GM23338 (cell line): ENCODE measurements at regions not wholly inside any gene's neighbourhood (a gene's known extent, or its start where the extent isn't known, plus 50 kb on each side); places are given as distances from the start of the nearest gene placed in this dataset.
A peak's percentile ranks its signal among the peaks of the same experiment; 100 is the strongest.
"Not testable (repeated sequence)": the region's sequence is repeated elsewhere in the genome, so short reads cannot be mapped to it uniquely, and the experiment has no call there.

Experiments used
- ATAC-seq: fragments of 200-7000 bp; cut with Tn5 transposase; 3 replicates; pipeline ENCODE4 v1.9.1; 2020
- DNase-seq: peaks from one replicate; pipeline ENCODE4 v3.0.0-alpha.2; 2015; ENCODE audit warnings: low spot score
- H2AFZ ChIP-seq: fragments of 200-600 bp; sonication (generic); 2 replicates; pipeline ENCODE4 v1.8.0; 2016; ENCODE audit warnings: antibody characterized with exemption, mild to moderate bottlenecking, moderate library complexity
- H3F3A ChIP-seq: fragments of 200-600 bp; sonication (generic); replicated peaks from 2 replicates; pipeline ENCODE4 v1.8.0; 2017; ENCODE audit warnings: antibody characterized with exemption, mixed run types, low read depth
- H3K27ac ChIP-seq: fragments of 200-600 bp; sonication (generic); 2 replicates; pipeline ENCODE4 v1.6.1; 2016; ENCODE audit warnings: low read depth
- H3K27me3 ChIP-seq: fragments of 200-600 bp; sonication (generic); 2 replicates; pipeline ENCODE4 v1.8.0; 2016; ENCODE audit warnings: mild to moderate bottlenecking, mixed run types, moderate library complexity; ENCODE audit not compliant: insufficient read depth
- H3K36me3 ChIP-seq: fragments of 200-600 bp; sonication (generic); 2 replicates; pipeline ENCODE4 v1.8.0; 2016; ENCODE audit warnings: mild to moderate bottlenecking; ENCODE audit not compliant: insufficient read depth
- H3K4me1 ChIP-seq: fragments of 200-600 bp; sonication (generic); 2 replicates; pipeline ENCODE4 v1.8.0; 2016; ENCODE audit warnings: mild to moderate bottlenecking, moderate library complexity; ENCODE audit not compliant: insufficient read depth
- H3K4me2 ChIP-seq: fragments of 200-600 bp; sonication (generic); 2 replicates; pipeline ENCODE4 v1.7.1; 2017; ENCODE audit warnings: mixed run types
- H3K4me3 ChIP-seq: fragments of 200-600 bp; sonication (generic); 2 replicates; pipeline ENCODE4 v1.6.1; 2016; ENCODE audit warnings: mixed run types
- H3K79me2 ChIP-seq: fragments of 200-600 bp; sonication (generic); replicated peaks from 2 replicates; pipeline ENCODE4 v1.8.0; 2017; ENCODE audit warnings: mild to moderate bottlenecking; ENCODE audit not compliant: insufficient read depth
- H3K9me2 ChIP-seq: fragments of 200-600 bp; sonication (generic); 2 replicates; pipeline ENCODE4 v1.8.0; 2017; ENCODE audit not compliant: insufficient read depth
- H4K20me1 ChIP-seq: fragments of 200-600 bp; sonication (generic); replicated peaks from 2 replicates; pipeline ENCODE4 v1.8.0; 2017; ENCODE audit warnings: mild to moderate bottlenecking; ENCODE audit not compliant: insufficient read depth
- H3K27ac Mint-ChIP-seq: 2 replicates; pipeline ENCODE4 v1.8.0; 2020; ENCODE audit warnings: inconsistent platforms, mild to moderate bottlenecking, moderate library complexity, mixed read lengths
- H3K27me3 Mint-ChIP-seq: 3 replicates; pipeline ENCODE4 v1.8.0; 2022; ENCODE audit warnings: low read depth, mild to moderate bottlenecking, moderate library complexity, mixed read lengths, inconsistent platforms; ENCODE audit not compliant: insufficient read depth, poor library complexity
- H3K36me3 Mint-ChIP-seq: 3 replicates; pipeline ENCODE4 v1.8.0; 2021; ENCODE audit warnings: low read depth, mild to moderate bottlenecking, inconsistent platforms, moderate library complexity, mixed read lengths
- H3K4me1 Mint-ChIP-seq: 3 replicates; pipeline ENCODE4 v1.8.0; 2020; ENCODE audit warnings: mild to moderate bottlenecking, inconsistent platforms, mixed read lengths
- H3K4me3 Mint-ChIP-seq: 3 replicates; pipeline ENCODE4 v1.8.0; 2021; ENCODE audit warnings: moderate library complexity, mild to moderate bottlenecking, inconsistent platforms, mixed read lengths
- H3K9me3 Mint-ChIP-seq: 3 replicates; pipeline ENCODE4 v1.8.0; 2020; ENCODE audit warnings: moderate library complexity, mild to moderate bottlenecking, inconsistent platforms, mixed read lengths
- CREB1 ChIP-seq: fragments of 250-450 bp; sonication (Bioruptor Pico); IDR thresholded peaks from 2 replicates; pipeline ENCODE4 v1.5.0; 2020; ENCODE audit warnings: low read depth, mild to moderate bottlenecking, moderate library complexity
- EZH2phosphoT487 ChIP-seq: fragments of 200-600 bp; sonication (generic); IDR thresholded peaks from one replicate; pipeline ENCODE4 v1.8.1; 2018; ENCODE audit warnings: antibody characterized with exemption; ENCODE audit not compliant: unreplicated experiment
- NANOG ChIP-seq: IDR thresholded peaks from 2 replicates; pipeline ENCODE4 v1.6.1; 2016; ENCODE audit warnings: antibody characterized with exemption, borderline replicate concordance
- ZNF462 ChIP-seq: fragments of 250-450 bp; sonication (Bioruptor Pico); IDR thresholded peaks from 2 replicates; pipeline ENCODE4 v1.5.0; 2020; ENCODE audit warnings: mild to moderate bottlenecking, moderate library complexity

DNA sequence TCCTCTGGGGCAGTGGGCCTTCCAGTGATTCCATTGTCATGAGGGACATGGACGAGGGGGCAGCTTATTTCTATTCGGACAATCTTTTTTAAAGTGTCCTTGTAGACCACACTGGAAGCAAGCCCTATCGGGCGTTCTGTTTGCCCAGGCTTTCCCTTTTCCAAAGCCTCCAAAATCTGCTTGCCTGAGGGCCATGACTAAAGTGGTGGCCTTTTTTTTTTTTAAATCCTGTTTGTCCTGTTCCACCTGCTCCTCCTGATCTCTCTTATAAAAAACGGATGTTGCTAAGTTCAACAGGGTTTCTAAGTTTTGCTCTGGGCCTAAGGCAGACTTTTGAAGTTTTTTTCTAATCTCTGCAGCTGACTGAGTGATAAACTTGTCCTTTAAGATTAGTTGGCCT lies 1380.1 kb downstream of the SI start:
- H3K4me2 ChIP-seq, H3K9me2 ChIP-seq, H3F3A ChIP-seq, ATAC-seq, H3K27me3 ChIP-seq, H2AFZ ChIP-seq, H3K4me1 Mint-ChIP-seq, H3K4me1 ChIP-seq, H3K4me3 Mint-ChIP-seq, H3K36me3 ChIP-seq, H4K20me1 ChIP-seq, H3K27ac Mint-ChIP-seq, H3K27ac ChIP-seq, H3K79me2 ChIP-seq, H3K27me3 Mint-ChIP-seq, DNase-seq, H3K36me3 Mint-ChIP-seq, H3K4me3 ChIP-seq: not testable (repeated sequence)
- H3K9me3 Mint-ChIP-seq: peaks cover 14% of the 10 kb centered on the region

DNA sequence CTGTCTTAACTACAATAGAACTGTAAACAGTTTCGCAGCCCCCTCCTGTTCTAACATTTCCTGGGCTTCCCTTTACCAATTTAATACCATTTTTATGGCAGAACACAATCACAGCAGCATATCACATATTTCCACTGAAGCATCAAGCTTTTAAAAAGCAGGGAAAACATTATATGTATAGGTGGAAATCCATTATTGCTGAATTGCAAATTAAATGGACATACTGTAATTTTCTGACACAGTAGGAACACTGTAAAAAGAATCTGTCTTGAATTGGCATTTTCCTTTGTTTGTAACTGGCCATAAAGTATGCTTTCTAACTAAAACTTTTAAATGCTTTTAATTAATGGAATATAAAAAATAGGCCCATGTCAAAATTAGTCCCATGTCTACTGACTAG lies 1385.8 kb downstream of the SI start:
- H4K20me1 ChIP-seq: no peaks in the 10 kb centered on the region
- no peaks in the 10 kb centered on the region for H3K79me2 ChIP-seq
- no peak overlapping the region for H3K4me3 ChIP-seq
- H2AFZ ChIP-seq: no peak overlapping the region
- Mint-ChIP-seq H3K9me3 (peaks cover 30% of the 10 kb centered on the region), H3K27me3 (peaks cover 4% of the 10 kb centered on the region), H3K4me3 (no peak overlapping the region), H3K27ac (peak overlapping the region; percentile 24; the same call in 1 of the 2 replicates), H3K36me3 (peaks cover 17% of the 10 kb centered on the region; the same call in 2 of the 3 replicates), H3K4me1 (no peaks in the 10 kb centered on the region)
- 0 out of 2 replicates have a peak, but pooled peaks cover 3% of the 10 kb centered on the region for H3K36me3 ChIP-seq
- ATAC-seq (no peak), DNase-seq (no peak)
- TF ChIP-seq CREB1 (CRISPR knock-in tag) (no peak), NANOG (no peak), ZNF462 (CRISPR knock-in tag) (no peak), EZH2phosphoT487 (no peak)
- no peaks in the 10 kb centered on the region for H3K9me2 ChIP-seq
- H3K4me1 ChIP-seq: peaks cover 3% of the 10 kb centered on the region; the same call in 1 of the 2 replicates
- no peaks in the 10 kb centered on the region for H3F3A ChIP-seq
- H3K4me2 ChIP-seq: no peak overlapping the region
- H3K27me3 ChIP-seq: no peaks in the 10 kb centered on the region
- H3K27ac ChIP-seq: no peak overlapping the region
